Gastrocnemius medialis (tissue), 4 donors: ENCODE measurements at regions not wholly inside any gene's neighbourhood (a gene's known extent, or its start where the extent isn't known, plus 50 kb on each side); places are given as distances from the start of the nearest gene placed in this dataset.

Experiments
- ATAC-seq, 2 donors: fragments of 150-250 bp; one replicate each; pipeline ENCODE4 v1.9.1; 2016
- DNase-seq, 2 donors: peaks; one replicate each; pipeline ENCODE4 v3.0.0-alpha.2; 2019
- H3K27ac ChIP-seq, 4 donors: fragments of 200-600 bp; sonication (generic); 1 replicate in 1 of 4; 2 replicates in 3 of 4; pipeline ENCODE4 v1.5.1; 2016 to 2018; ENCODE audit warnings: mild to moderate bottlenecking in 2 of 4, moderate library complexity in 1 of 4
- H3K27me3 ChIP-seq, 3 donors: fragments of 200-600 bp; sonication (generic) in 2 of 3; 1 replicate in 1 of 3; 2 replicates in 2 of 3; pipeline versions ENCODE4 v1.5.1 to v1.6.0; 2016 to 2019; ENCODE audit warnings: mild to moderate bottlenecking in 1 of 3, moderate library complexity in 1 of 3
- H3K36me3 ChIP-seq, 2 donors: fragments of 200-600 bp; sonication (generic) in 1 of 2; one replicate each; pipeline ENCODE4 v1.5.1; 2017 to 2018
- H3K4me1 ChIP-seq, 2 donors: fragments of 200-600 bp; sonication (generic) in 1 of 2; one replicate each; pipeline ENCODE4 v1.5.1; 2016 to 2017; ENCODE audit warnings: mild to moderate bottlenecking in 2 of 2
- H3K4me3 ChIP-seq, 4 donors: fragments of 200-600 bp; sonication (generic) in 3 of 4; 1 replicate in 1 of 4; 2 replicates in 3 of 4; pipeline ENCODE4 v1.5.1; 2016 to 2019; ENCODE audit warnings: mild to moderate bottlenecking in 2 of 4
- H3K9me3 ChIP-seq, 3 donors: fragments of 200-600 bp; sonication (generic) in 2 of 3; 1 replicate in 1 of 3; 2 replicates in 2 of 3; pipeline ENCODE4 v1.5.1; 2016 to 2019
- POLR2A ChIP-seq, 2 donors: fragments of 450-650 bp; IDR thresholded peaks; one replicate each; pipeline ENCODE4 v1.6.1; 2017; ENCODE audit warnings: antibody characterized with exemption in 2 of 2, mild to moderate bottlenecking in 2 of 2, moderate library complexity in 2 of 2
- in situ Hi-C, 4 donors: fragments of 200-750 bp; cut with MboI; loops; one replicate each; pipeline versions ENCODE4 v1.15.0 to v1.8.0; 2017; ENCODE audit warnings: low sequenced_read_pairs in 4 of 4
- intact Hi-C: fragments of 100-400 bp; cut with DNase I; formaldehyde crosslinking; loops from one replicate; pipeline ENCODE4 v1.15.1; 2023; ENCODE audit warnings: low total_unique reads
- TF ChIP-seq, protein P1 (sequence below), 5 experiments: fragments of 450-650 bp in 3 of 5; fragments of 200-600 bp in 2 of 5; sonication (generic) in 2 of 5; IDR thresholded peaks in 4 of 5; conservative IDR thresholded peaks in 1 of 5; 1 replicate in 4 of 5; 2 replicates in 1 of 5; pipeline ENCODE4 v1.5.1; 2016 to 2019; ENCODE audit warnings: antibody characterized with exemption in 5 of 5, mild to moderate bottlenecking in 3 of 5, moderate library complexity in 3 of 5

DNA sequence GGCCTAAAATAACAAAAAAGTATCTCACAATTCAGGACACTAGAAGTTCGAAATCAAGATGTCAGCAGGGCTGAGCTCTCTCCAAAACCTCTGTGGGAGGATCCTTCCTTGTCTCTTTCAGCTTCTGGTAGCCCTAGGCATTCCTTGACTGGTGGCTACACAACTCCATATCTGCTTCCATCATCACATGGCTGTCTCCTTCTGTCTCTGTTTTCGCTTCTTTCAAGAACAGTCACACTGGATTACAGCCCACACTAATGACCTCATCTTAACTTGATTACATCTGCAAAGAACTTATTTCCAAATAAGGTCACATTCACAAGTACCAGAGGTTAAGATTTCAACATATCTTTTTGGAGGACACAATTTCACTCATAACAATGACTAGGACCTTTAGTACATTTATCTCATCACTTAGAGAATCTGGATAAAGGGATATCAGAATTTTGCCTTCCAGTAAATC is 275.2 kb downstream of the IRS1 start:
- peak; percentile 80 to 86 for ATAC-seq
- in situ Hi-C loops (no loop called here), intact Hi-C loops (no loop called here)
- Histone ChIP-seq H3K36me3 (no peaks in the 10 kb centered on the region), H3K4me3 (no peak overlapping the region), H3K4me1 (no peaks in the 10 kb centered on the region), H3K27me3 (no peaks in the 10 kb centered on the region), H3K27ac (peak overlapping the region in 1 of 4 donors; percentile 20), H3K9me3 (no peaks in the 10 kb centered on the region)
- no peak for TF ChIP-seq POLR2A (IDR thresholded peaks at IDR 0.05)
- DNase-seq, result peak in 1 of 2 donors; percentile 19

DNA sequence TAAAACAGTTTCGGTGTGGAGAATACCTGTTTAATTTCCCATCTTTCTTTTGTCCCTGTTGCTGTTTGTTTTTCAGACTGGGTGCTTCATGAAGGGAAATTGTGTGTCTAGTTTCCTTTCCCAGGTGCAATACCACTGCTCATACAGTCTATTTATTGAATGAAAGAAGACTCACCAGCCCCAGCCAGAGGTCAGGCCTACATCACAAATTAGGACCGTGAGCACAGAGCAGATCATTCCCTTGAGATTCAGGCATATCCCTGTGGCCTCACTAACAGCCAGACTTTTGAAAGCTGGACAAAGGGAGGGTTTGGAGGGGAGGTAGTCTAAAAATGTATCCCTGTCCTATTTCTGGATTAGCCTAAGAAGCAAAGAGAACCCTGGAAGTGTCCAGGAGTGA is 278.9 kb downstream of the IRS1 start:
- H3K4me1 ChIP-seq, result no peaks in the 10 kb centered on the region
- ATAC-seq, result no peak

DNA sequence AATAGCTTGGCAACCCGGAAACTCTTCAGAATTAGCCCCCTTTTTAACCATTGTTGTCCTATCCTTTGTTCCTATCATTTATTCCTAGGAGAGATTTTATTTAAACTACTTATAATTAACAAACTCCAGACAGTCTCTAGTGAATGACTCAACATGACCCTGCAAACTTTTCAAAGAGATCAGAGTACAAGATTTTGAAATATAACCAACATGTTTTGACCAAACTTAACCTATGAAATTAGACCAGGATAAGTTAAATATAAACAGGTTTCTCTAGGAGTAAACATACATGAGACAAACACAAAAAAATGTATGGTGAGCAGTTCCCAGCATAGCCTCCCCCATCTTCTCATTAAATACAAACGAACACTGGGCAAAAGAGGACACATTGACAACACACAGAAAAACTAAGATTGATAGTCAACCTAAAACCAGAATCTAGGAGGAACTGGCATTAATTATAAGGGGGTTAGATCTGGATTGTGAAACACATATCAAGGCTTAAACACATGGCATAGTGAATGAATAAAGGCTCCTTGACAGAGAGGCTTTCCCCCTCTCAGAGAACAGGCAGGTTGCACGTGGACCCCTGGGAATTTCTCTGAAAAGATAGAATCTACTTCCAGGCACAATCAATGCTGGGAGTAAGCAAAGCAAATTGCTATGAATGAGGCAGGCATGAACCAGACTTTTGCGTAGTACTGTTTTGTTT is 284.1 kb downstream of the IRS1 start:
- TF ChIP-seq, protein P1, sequence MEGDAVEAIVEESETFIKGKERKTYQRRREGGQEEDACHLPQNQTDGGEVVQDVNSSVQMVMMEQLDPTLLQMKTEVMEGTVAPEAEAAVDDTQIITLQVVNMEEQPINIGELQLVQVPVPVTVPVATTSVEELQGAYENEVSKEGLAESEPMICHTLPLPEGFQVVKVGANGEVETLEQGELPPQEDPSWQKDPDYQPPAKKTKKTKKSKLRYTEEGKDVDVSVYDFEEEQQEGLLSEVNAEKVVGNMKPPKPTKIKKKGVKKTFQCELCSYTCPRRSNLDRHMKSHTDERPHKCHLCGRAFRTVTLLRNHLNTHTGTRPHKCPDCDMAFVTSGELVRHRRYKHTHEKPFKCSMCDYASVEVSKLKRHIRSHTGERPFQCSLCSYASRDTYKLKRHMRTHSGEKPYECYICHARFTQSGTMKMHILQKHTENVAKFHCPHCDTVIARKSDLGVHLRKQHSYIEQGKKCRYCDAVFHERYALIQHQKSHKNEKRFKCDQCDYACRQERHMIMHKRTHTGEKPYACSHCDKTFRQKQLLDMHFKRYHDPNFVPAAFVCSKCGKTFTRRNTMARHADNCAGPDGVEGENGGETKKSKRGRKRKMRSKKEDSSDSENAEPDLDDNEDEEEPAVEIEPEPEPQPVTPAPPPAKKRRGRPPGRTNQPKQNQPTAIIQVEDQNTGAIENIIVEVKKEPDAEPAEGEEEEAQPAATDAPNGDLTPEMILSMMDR (IDR thresholded peaks at IDR 0.05 in 4 of 5, conservative IDR thresholded peaks at IDR 0.05 in 1 of 5), result no peak
- TF ChIP-seq POLR2A (IDR thresholded peaks at IDR 0.05), result no peak
- H3K4me1 ChIP-seq, result no peaks in the 10 kb centered on the region
- no peak overlapping the region for H3K4me3 ChIP-seq
- in situ Hi-C loops (no loop called here), intact Hi-C loops (no loop called here)
- no peak for DNase-seq
- ATAC-seq, result no peak
- no peak overlapping the region for H3K27ac ChIP-seq
- no peaks in the 10 kb centered on the region for H3K27me3 ChIP-seq
- no peaks in the 10 kb centered on the region for H3K36me3 ChIP-seq
- H3K9me3 ChIP-seq, result no peaks in the 10 kb centered on the region

More for the DNA sequence above, 278.9 kb downstream of the IRS1 start:
- in situ Hi-C loops (no loop called here), intact Hi-C loops (no loop called here)
- no peaks in the 10 kb centered on the region for H3K27me3 ChIP-seq
- no peak overlapping the region for H3K27ac ChIP-seq
- no peaks in the 10 kb centered on the region for H3K9me3 ChIP-seq
- H3K4me3 ChIP-seq, result no peak overlapping the region
- no peaks in the 10 kb centered on the region for H3K36me3 ChIP-seq
- TF ChIP-seq, protein P1 (IDR thresholded peaks at IDR 0.05 in 4 of 5, conservative IDR thresholded peaks at IDR 0.05 in 1 of 5), result no peak
- TF ChIP-seq POLR2A (IDR thresholded peaks at IDR 0.05), result no peak
- no peak for DNase-seq

DNA sequence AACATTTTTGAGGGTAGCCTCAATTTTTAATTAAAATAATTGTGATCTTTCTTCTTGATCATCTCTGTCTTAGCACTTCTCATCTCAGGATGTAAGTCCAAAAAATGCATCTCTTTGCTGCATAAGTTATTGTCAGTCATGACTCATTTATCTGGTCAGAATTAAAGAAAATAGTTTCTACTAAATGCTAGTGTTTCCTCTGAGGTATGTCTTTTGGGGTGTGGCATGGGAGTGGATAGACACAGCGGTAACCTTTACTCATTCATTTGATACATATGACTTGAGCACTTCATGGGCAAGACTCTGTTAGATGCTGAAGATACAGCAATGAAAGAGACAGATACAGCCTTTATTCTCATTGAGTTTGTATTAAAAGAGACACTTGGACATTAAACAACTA is 284.7 kb downstream of the IRS1 start:
- no peak for DNase-seq
- intact Hi-C loops (no loop called here), in situ Hi-C loops (no loop called here)
- Histone ChIP-seq H3K9me3 (no peaks in the 10 kb centered on the region), H3K27ac (no peak overlapping the region), H3K36me3 (no peaks in the 10 kb centered on the region), H3K4me3 (no peak overlapping the region), H3K27me3 (no peaks in the 10 kb centered on the region), H3K4me1 (no peaks in the 10 kb centered on the region)
- no peak for TF ChIP-seq POLR2A (IDR thresholded peaks at IDR 0.05)
- TF ChIP-seq, protein P1 (IDR thresholded peaks at IDR 0.05 in 4 of 5, conservative IDR thresholded peaks at IDR 0.05 in 1 of 5), result no peak
- no peak for ATAC-seq

DNA sequence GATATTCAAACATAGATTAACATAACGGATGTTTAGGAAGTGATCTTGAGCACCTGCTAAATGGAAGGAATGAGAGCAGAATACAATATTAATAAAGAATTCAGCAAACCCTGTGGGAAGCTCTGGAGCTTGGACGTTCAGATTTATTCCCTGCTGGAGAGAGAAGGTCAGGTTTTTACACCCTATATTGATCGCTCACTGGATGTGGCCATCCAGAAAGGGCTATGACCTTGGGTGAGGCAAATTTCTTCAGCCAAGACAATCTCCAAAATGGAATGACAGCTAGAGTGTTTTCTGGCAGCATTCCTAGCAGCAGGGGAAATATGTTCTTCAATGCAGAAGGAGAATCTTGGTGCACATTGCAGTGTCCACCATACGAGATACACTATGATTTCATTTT is 288.3 kb downstream of the IRS1 start:
- TF ChIP-seq, protein P1 (IDR thresholded peaks at IDR 0.05 in 4 of 5, conservative IDR thresholded peaks at IDR 0.05 in 1 of 5), result no peak
- TF ChIP-seq POLR2A (IDR thresholded peaks at IDR 0.05), result no peak
- no peaks in the 10 kb centered on the region for H3K36me3 ChIP-seq
- no peaks in the 10 kb centered on the region for H3K9me3 ChIP-seq
- no peak for ATAC-seq
- H3K27ac ChIP-seq, result no peak overlapping the region
- H3K4me1 ChIP-seq, result no peaks in the 10 kb centered on the region
- no peaks in the 10 kb centered on the region for H3K27me3 ChIP-seq
- in situ Hi-C loops, result no loop called here
- DNase-seq, result no peak
- no peak overlapping the region for H3K4me3 ChIP-seq
- intact Hi-C loops, result no loop called here
